GM12878 (cell line): ENCODE measurements at regions not wholly inside any gene's neighbourhood (a gene's known extent, or its start where the extent isn't known, plus 50 kb on each side); places are given as distances from the start of the nearest gene placed in this dataset.

ENCODE experiments used
- CBFB ChIP-seq: IDR thresholded peaks from 2 replicates; pipeline ENCODE4 v1.6.1; 2016; ENCODE audit warnings: antibody characterized with exemption, low read depth
- CREB1 ChIP-seq: IDR thresholded peaks from 2 replicates; pipeline ENCODE4 v1.6.1; 2012; ENCODE audit warnings: low read depth, mild to moderate bottlenecking, inconsistent platforms
- CTCF ChIP-seq, 3 experiments: IDR thresholded peaks in 2 of 3; conservative IDR thresholded peaks in 1 of 3; 2 replicates each; pipeline ENCODE4 v1.5.1; 2011; ENCODE audit warnings: low read depth in 3 of 3, low read length in 3 of 3, mild to moderate bottlenecking in 3 of 3, control low read depth in 2 of 3, moderate library complexity in 2 of 3, inconsistent platforms in 1 of 3, mixed read lengths in 1 of 3; ENCODE audit not compliant: control insufficient read depth in 2 of 3, insufficient read depth in 1 of 3; ENCODE audit errors: extremely low read depth in 1 of 3
- EZH2 ChIP-seq: IDR thresholded peaks from 2 replicates; pipeline ENCODE4 v1.6.1; 2012; ENCODE audit warnings: low read depth, mild to moderate bottlenecking, control low read depth, inconsistent platforms, low read length, borderline replicate concordance; ENCODE audit not compliant: control insufficient read depth
- IKZF1 ChIP-seq: fragments of 450-650 bp; conservative IDR thresholded peaks from 2 replicates; pipeline ENCODE4 v1.6.1; 2017; ENCODE audit warnings: antibody characterized with exemption, mild to moderate bottlenecking
- POLR2AphosphoS5 ChIP-seq: IDR thresholded peaks from 2 replicates; pipeline ENCODE4 v1.6.1; 2011; ENCODE audit warnings: mild to moderate bottlenecking, low read length, inconsistent platforms
- RB1 ChIP-seq: fragments of 450-650 bp; formaldehyde crosslinking; IDR thresholded peaks from 2 replicates; pipeline ENCODE4 v1.6.1; 2017; ENCODE audit warnings: mild to moderate bottlenecking, borderline replicate concordance
- YY1 ChIP-seq: IDR thresholded peaks from 2 replicates; pipeline ENCODE4 v1.6.1; 2011; ENCODE audit warnings: low read depth, mild to moderate bottlenecking, low read length
- TF ChIP-seq, protein P1 (sequence below): IDR thresholded peaks from 2 replicates; pipeline ENCODE4 v1.6.1; 2012; ENCODE audit warnings: low read length, inconsistent platforms
- TF ChIP-seq, protein P2 (sequence below): IDR thresholded peaks from 2 replicates; pipeline ENCODE4 v1.6.1; 2011; ENCODE audit warnings: borderline replicate concordance, low read depth, mild to moderate bottlenecking, moderate library complexity, low read length; ENCODE audit not compliant: insufficient read depth, poor library complexity, severe bottlenecking

DNA sequence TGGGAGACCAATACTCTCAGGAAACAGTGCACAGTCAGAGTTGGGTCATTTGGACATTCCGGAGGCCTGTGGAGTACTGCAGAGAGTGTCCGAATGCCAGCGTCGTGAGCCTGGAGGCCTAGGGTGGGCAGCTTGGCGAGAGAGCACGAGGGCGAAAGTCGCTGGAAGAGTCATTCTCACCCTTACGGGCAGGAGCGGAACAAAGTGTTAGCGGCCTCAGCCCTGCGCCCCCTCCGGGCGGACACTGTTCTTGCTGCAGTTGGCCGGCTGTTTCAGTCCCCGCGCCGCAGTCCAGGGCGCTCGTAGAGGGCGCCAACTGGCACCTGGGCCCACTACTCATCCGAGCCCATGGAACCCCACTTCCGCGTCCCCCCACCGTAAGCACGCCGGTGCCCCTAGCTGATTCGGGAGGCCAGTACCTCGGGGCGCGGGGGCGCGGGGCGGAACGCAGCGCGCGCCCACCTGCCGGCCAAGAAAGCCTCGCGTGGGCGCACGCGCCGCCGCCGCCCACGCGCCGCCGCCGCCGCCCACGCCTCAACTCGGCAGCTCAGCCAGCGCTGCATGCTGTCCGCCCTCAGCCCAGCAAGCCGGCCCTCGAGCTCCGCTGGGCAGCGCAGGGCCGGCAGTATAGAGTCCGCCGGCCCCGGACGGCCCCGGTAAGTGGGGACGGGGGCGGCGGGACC, 99.7 kb upstream of the CCL21 start:
- TF ChIP-seq, protein P1, sequence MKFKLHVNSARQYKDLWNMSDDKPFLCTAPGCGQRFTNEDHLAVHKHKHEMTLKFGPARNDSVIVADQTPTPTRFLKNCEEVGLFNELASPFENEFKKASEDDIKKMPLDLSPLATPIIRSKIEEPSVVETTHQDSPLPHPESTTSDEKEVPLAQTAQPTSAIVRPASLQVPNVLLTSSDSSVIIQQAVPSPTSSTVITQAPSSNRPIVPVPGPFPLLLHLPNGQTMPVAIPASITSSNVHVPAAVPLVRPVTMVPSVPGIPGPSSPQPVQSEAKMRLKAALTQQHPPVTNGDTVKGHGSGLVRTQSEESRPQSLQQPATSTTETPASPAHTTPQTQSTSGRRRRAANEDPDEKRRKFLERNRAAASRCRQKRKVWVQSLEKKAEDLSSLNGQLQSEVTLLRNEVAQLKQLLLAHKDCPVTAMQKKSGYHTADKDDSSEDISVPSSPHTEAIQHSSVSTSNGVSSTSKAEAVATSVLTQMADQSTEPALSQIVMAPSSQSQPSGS = no peak
- no peak for TF ChIP-seq CTCF (IDR thresholded peaks at IDR 0.05 in 2 of 3, conservative IDR thresholded peaks at IDR 0.05 in 1 of 3; ENCODE audit: control insufficient read depth in 2 of 3, extremely low read depth in 1 of 3, insufficient read depth in 1 of 3, low read depth in 3 of 3, low read length in 3 of 3)
- no peak for TF ChIP-seq RB1
- TF ChIP-seq CREB1 = no peak
- TF ChIP-seq POLR2AphosphoS5 = no peak
- no peak for TF ChIP-seq IKZF1
- no peak for TF ChIP-seq CBFB
- TF ChIP-seq, protein P2, sequence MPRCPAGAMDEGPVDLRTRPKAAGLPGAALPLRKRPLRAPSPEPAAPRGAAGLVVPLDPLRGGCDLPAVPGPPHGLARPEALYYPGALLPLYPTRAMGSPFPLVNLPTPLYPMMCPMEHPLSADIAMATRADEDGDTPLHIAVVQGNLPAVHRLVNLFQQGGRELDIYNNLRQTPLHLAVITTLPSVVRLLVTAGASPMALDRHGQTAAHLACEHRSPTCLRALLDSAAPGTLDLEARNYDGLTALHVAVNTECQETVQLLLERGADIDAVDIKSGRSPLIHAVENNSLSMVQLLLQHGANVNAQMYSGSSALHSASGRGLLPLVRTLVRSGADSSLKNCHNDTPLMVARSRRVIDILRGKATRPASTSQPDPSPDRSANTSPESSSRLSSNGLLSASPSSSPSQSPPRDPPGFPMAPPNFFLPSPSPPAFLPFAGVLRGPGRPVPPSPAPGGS = no peak
- TF ChIP-seq EZH2 = no peak
- TF ChIP-seq YY1 = no peak
